ENCODE measurements at regions not wholly inside any gene's neighbourhood (a gene's known extent, or its start where the extent isn't known, plus 50 kb on each side); places are given as distances from the start of the nearest gene placed in this dataset.

DNA sequence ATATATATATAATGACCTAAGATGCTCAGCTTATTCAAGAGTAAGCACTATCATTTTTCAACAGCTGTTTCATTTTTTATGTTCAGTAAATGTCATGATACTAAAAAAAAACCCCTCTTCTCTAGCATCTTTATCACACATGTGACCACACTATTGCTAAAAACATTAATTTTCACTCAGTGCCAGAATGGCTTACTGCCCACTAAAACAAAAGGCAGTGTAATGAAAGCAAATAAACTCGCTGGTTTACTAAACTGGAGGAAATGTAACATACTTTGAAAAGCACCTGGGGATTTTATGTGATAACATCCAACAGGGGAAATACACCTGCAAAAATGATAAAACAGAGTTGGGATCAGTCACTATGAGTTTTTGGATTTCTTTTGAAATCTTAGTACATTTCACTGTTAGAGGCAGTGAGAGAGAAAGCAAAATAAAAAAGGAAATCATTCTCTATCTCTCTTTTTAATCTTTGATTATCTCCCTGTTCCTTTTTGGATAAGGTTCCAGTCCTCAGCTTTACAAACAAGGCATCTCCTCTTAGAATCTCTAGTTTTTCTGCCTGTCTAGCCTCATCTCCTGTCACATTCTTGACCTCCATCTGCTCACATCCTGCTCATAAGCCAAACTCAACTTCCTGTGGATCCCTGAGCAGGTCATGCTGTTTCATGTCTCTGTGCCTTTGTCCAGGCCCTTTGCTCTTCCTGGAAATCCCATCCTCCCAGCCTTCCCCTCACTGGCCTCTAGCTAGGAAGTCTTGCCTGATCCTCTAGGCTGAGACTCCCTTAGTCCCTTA is 338.0 kb downstream of the MAN2A1 start:
- Histone ChIP-seq H3K79me1 (ENCODE audit: low read depth in 1 of 2, low read length in 2 of 2) (no peaks in the 10 kb centered on the region), H2BK5ac (ENCODE audit: low read depth, low read length, poor library complexity, severe bottlenecking) (no peak overlapping the region), H3K9ac (ENCODE audit: low read depth, low read length) (no peak overlapping the region), H3K4me3 (ENCODE audit: insufficient read depth, low read depth, low read length) (no peak overlapping the region), H4K20me1 (ENCODE audit: insufficient read depth, low read length) (no peaks in the 10 kb centered on the region), H3K27ac (ENCODE audit: insufficient read depth, low read length) (no peak overlapping the region), H2BK15ac (ENCODE audit: low read depth, low read length) (no peak overlapping the region), H3K18ac (ENCODE audit: low read depth, low read length) (no peak overlapping the region), H2BK120ac (ENCODE audit: low read depth, low read length) (no peak overlapping the region), H3K14ac (replicated peaks; ENCODE audit: low read depth, low read length) (no peak overlapping the region), H3K4me2 (ENCODE audit: low read depth, low read length) (no peak overlapping the region), H2AK9ac (replicated peaks; ENCODE audit: low read depth, low read length, poor library complexity) (no peak overlapping the region), H4K91ac (ENCODE audit: insufficient read depth, low read depth, low read length) (no peak overlapping the region), H4K5ac (ENCODE audit: low read depth, low read length) (no peak overlapping the region), H3K23ac (ENCODE audit: low read depth, low read length) (no peak overlapping the region), H3K4ac (ENCODE audit: low read depth, low read length) (no peak overlapping the region), H3K56ac (ENCODE audit: extremely low read depth, insufficient read depth, low read length) (no peak overlapping the region), H2AK5ac (ENCODE audit: low read depth, low read length) (no peak overlapping the region), H3K36me3 (ENCODE audit: control insufficient read depth, insufficient read depth, low read length) (no peaks in the 10 kb centered on the region), H3K4me1 (ENCODE audit: control insufficient read depth, insufficient read depth, low read length) (no peaks in the 10 kb centered on the region), H2BK20ac (ENCODE audit: low read depth, low read length) (no peak overlapping the region), H4K8ac (ENCODE audit: low read depth in 2 of 2, low read length in 2 of 2) (no peak overlapping the region), H3K9me1 (ENCODE audit: insufficient read depth, low read length) (no peaks in the 10 kb centered on the region), H3K27me3 (ENCODE audit: control insufficient read depth, insufficient read depth, low read length) (no peaks in the 10 kb centered on the region), H3K9me3 (ENCODE audit: control insufficient read depth, insufficient read depth, low read length) (no peaks in the 10 kb centered on the region), H2AFZ (replicated peaks; ENCODE audit: low read length, poor library complexity) (no peak overlapping the region)
- TF ChIP-seq CEBPB (IDR thresholded peaks at IDR 0.05; ENCODE audit: low read depth, low read length) (no peak), RAD21 (IDR thresholded peaks at IDR 0.05; ENCODE audit: low read length) (no peak), RCOR1 (IDR thresholded peaks at IDR 0.05; ENCODE audit: insufficient replicate concordance, low read length) (no peak), NFE2L2 (IDR thresholded peaks at IDR 0.05; ENCODE audit: low read depth, low read length) (no peak), FOS (IDR thresholded peaks at IDR 0.05; ENCODE audit: low read depth, low read length) (no peak), SMC3 (IDR thresholded peaks at IDR 0.05; ENCODE audit: low read depth, low read length) (no peak), POLR2A (IDR thresholded peaks at IDR 0.05; ENCODE audit: low read depth, low read length) (no peak), BHLHE40 (IDR thresholded peaks at IDR 0.05; ENCODE audit: low read depth, low read length) (no peak), MAFK (IDR thresholded peaks at IDR 0.05; ENCODE audit: low read depth, low read length) (no peak), CHD1 (IDR thresholded peaks at IDR 0.05; ENCODE audit: low read depth, low read length) (no peak), MXI1 (IDR thresholded peaks at IDR 0.05; ENCODE audit: borderline replicate concordance, low read depth, low read length) (no peak), MAZ (IDR thresholded peaks at IDR 0.05; ENCODE audit: borderline replicate concordance, low read depth, low read length) (no peak), RFX5 (IDR thresholded peaks at IDR 0.05; ENCODE audit: low read depth, low read length) (no peak)
- TF ChIP-seq, protein P1, sequence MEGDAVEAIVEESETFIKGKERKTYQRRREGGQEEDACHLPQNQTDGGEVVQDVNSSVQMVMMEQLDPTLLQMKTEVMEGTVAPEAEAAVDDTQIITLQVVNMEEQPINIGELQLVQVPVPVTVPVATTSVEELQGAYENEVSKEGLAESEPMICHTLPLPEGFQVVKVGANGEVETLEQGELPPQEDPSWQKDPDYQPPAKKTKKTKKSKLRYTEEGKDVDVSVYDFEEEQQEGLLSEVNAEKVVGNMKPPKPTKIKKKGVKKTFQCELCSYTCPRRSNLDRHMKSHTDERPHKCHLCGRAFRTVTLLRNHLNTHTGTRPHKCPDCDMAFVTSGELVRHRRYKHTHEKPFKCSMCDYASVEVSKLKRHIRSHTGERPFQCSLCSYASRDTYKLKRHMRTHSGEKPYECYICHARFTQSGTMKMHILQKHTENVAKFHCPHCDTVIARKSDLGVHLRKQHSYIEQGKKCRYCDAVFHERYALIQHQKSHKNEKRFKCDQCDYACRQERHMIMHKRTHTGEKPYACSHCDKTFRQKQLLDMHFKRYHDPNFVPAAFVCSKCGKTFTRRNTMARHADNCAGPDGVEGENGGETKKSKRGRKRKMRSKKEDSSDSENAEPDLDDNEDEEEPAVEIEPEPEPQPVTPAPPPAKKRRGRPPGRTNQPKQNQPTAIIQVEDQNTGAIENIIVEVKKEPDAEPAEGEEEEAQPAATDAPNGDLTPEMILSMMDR (conservative IDR thresholded peaks at IDR 0.05; ENCODE audit: low read depth, low read length), result no peak
- TF ChIP-seq, protein P2, sequence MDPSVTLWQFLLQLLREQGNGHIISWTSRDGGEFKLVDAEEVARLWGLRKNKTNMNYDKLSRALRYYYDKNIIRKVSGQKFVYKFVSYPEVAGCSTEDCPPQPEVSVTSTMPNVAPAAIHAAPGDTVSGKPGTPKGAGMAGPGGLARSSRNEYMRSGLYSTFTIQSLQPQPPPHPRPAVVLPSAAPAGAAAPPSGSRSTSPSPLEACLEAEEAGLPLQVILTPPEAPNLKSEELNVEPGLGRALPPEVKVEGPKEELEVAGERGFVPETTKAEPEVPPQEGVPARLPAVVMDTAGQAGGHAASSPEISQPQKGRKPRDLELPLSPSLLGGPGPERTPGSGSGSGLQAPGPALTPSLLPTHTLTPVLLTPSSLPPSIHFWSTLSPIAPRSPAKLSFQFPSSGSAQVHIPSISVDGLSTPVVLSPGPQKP (IDR thresholded peaks at IDR 0.05; ENCODE audit: borderline replicate concordance, low read depth, low read length), result no peak
- TF ChIP-seq, protein P3, sequence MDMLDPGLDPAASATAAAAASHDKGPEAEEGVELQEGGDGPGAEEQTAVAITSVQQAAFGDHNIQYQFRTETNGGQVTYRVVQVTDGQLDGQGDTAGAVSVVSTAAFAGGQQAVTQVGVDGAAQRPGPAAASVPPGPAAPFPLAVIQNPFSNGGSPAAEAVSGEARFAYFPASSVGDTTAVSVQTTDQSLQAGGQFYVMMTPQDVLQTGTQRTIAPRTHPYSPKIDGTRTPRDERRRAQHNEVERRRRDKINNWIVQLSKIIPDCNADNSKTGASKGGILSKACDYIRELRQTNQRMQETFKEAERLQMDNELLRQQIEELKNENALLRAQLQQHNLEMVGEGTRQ (IDR thresholded peaks at IDR 0.05; ENCODE audit: low read depth, low read length), result no peak
- BruUV-seq (replicated peaks), result no TSS peak
- in situ Hi-C loops (cut with MboI; ENCODE audit: low sequenced_read_pairs), result no loop called here
- POLR2A ChIA-PET (ENCODE audit: unreplicated experiment), result no interaction called here
- CTCF ChIA-PET, result interaction anchor here (0.7 kb wide), 1 partner anchor 14 kb away, joined by 3 read pairs; no protein-coding TSS in a partner anchor
- intact Hi-C loops (cut with micrococcal nuclease), result no loop called here
- DNase-seq (no peak), ATAC-seq (ENCODE audit: low read depth) (no peak)
- dilution Hi-C loops (cut with HindIII; ENCODE audit: low sequenced_read_pairs, unreplicated experiment), result no loop called here
- no CpG with 5 or more reads among the region's 1 CpG for WGBS, 2 experiments (ENCODE audit: extremely low coverage in 2 of 2, insufficient read length in 1 of 2)

Data from IMR-90 (cell line).